PC-9 (cell line): ENCODE measurements at regions not wholly inside any gene's neighbourhood (a gene's known extent, or its start where the extent isn't known, plus 50 kb on each side); places are given as distances from the start of the nearest gene placed in this dataset.
A peak's percentile ranks its signal among the peaks of the same experiment; 100 is the strongest.

Experiments
- BruUV-seq: library from RNA; stranded (reverse); fragments of 400-500 nt; replicated peaks from 2 replicates; lab custom pipeline; 2021; lab: Mats Ljungman, UMichigan
- CTCF ChIA-PET: fragments of 300-600 bp; sonication (Branson Sonifier 250); formaldehyde crosslinking; loops from one replicate; lab custom pipeline; 2022; ENCODE audit warnings: antibody characterized with exemption; lab: Charles Lee
- POLR2A ChIA-PET: fragments of 300-600 bp; sonication (Branson Sonifier 250); formaldehyde crosslinking; loops from one replicate; lab custom pipeline; 2022; ENCODE audit warnings: antibody characterized with exemption; ENCODE audit not compliant: unreplicated experiment; lab: Charles Lee
- DNase-seq, 2 experiments: peaks; one replicate each; pipeline versions ENCODE4 v3.0.0 to v3.0.0-alpha.2; 2015 to 2022; ENCODE audit warnings: mixed read lengths in 1 of 2
- H2AFZ ChIP-seq: fragments of 200-600 bp; sonication (generic); 2 replicates; pipeline ENCODE4 v1.8.1; 2017; ENCODE audit warnings: antibody characterized with exemption
- H3F3A ChIP-seq: fragments of 200-600 bp; sonication (generic); 2 replicates; pipeline ENCODE4 v1.8.1; 2017; ENCODE audit warnings: antibody characterized with exemption, mild to moderate bottlenecking, low read depth; ENCODE audit not compliant: insufficient read depth
- H3K27ac ChIP-seq: fragments of 200-600 bp; sonication (generic); 2 replicates; pipeline ENCODE4 v1.6.1; 2016; ENCODE audit warnings: mixed run types
- H3K27me3 ChIP-seq: fragments of 200-600 bp; sonication (generic); 2 replicates; pipeline ENCODE4 v1.6.1; 2016; ENCODE audit warnings: low read depth, mixed run types; ENCODE audit not compliant: insufficient read depth
- H3K36me3 ChIP-seq: fragments of 200-600 bp; sonication (generic); 2 replicates; pipeline ENCODE4 v1.6.1; 2016; ENCODE audit warnings: low read depth, mixed run types
- H3K4me1 ChIP-seq: fragments of 200-600 bp; sonication (generic); replicated peaks from 2 replicates; pipeline ENCODE4 v1.6.1; 2016; ENCODE audit warnings: mixed run types; ENCODE audit not compliant: insufficient read depth
- H3K4me2 ChIP-seq: fragments of 200-600 bp; sonication (generic); 2 replicates; pipeline ENCODE4 v1.6.1; 2017; ENCODE audit warnings: mixed run types
- H3K4me3 ChIP-seq: fragments of 200-600 bp; sonication (generic); 2 replicates; pipeline ENCODE4 v1.6.1; 2016; ENCODE audit warnings: mixed run types
- H3K79me2 ChIP-seq: fragments of 200-600 bp; sonication (generic); 2 replicates; pipeline ENCODE4 v1.6.1; 2017; ENCODE audit warnings: low read depth, mixed run types
- H3K9me2 ChIP-seq: fragments of 200-600 bp; sonication (generic); 2 replicates; pipeline ENCODE4 v1.8.1; 2017; ENCODE audit warnings: mild to moderate bottlenecking; ENCODE audit not compliant: insufficient read depth
- H3K9me3 ChIP-seq: fragments of 200-600 bp; sonication (generic); 2 replicates; pipeline ENCODE4 v1.8.1; 2016; ENCODE audit warnings: low read depth; ENCODE audit not compliant: insufficient read depth
- H4K20me1 ChIP-seq: fragments of 200-600 bp; sonication (generic); 2 replicates; pipeline ENCODE4 v1.8.1; 2017; ENCODE audit not compliant: insufficient read depth
- EZH2 ChIP-seq: fragments of 200-600 bp; sonication (generic); IDR thresholded peaks from 2 replicates; pipeline ENCODE4 v1.8.0; 2017; ENCODE audit warnings: antibody characterized with exemption, low read depth
- intact Hi-C: fragments of 100-400 bp; cut with micrococcal nuclease; formaldehyde crosslinking; loops from one replicate; pipeline ENCODE4 v1.10.0; 2022; ENCODE audit not compliant: unreplicated experiment
- TF ChIP-seq, protein P1 (sequence below): fragments of 200-600 bp; sonication (generic); conservative IDR thresholded peaks from 2 replicates; pipeline ENCODE4 v1.6.1; 2017; ENCODE audit warnings: mixed run types, antibody characterized with exemption, mild to moderate bottlenecking, moderate library complexity

DNA sequence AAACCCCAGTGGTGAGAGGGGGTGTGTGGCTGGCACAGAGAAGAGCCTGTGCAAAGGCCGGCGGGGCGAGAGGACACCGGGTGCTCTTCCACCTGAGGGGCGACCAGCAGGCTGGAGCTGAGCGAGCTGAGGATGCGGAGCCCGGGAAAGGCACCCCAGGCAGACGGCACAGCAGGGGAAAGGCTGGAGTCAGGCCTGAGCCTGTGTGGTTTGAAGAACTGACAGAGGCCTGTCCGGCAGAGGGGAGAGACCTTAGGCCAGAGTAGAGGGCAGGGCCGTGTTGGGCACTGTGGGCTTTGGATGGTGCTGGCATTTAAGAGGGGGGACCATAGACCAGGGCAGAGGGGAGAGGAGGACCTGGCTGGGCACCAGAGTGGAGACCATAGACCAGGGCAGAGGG is 149.8 kb downstream of the RTP5 start:
- no peak for DNase-seq
- POLR2A ChIA-PET: no interaction called here
- no peak overlapping the region for H2AFZ ChIP-seq
- no peaks in the 10 kb centered on the region for H4K20me1 ChIP-seq
- BruUV-seq: no TSS peak
- H3F3A ChIP-seq: no peaks in the 10 kb centered on the region
- intact Hi-C loops: no loop called here
- no peaks in the 10 kb centered on the region for H3K79me2 ChIP-seq
- no peak overlapping the region for H3K4me2 ChIP-seq
- H3K27me3 ChIP-seq: peaks cover 96% of the 10 kb centered on the region
- TF ChIP-seq EZH2: no peak
- TF ChIP-seq, protein P1, sequence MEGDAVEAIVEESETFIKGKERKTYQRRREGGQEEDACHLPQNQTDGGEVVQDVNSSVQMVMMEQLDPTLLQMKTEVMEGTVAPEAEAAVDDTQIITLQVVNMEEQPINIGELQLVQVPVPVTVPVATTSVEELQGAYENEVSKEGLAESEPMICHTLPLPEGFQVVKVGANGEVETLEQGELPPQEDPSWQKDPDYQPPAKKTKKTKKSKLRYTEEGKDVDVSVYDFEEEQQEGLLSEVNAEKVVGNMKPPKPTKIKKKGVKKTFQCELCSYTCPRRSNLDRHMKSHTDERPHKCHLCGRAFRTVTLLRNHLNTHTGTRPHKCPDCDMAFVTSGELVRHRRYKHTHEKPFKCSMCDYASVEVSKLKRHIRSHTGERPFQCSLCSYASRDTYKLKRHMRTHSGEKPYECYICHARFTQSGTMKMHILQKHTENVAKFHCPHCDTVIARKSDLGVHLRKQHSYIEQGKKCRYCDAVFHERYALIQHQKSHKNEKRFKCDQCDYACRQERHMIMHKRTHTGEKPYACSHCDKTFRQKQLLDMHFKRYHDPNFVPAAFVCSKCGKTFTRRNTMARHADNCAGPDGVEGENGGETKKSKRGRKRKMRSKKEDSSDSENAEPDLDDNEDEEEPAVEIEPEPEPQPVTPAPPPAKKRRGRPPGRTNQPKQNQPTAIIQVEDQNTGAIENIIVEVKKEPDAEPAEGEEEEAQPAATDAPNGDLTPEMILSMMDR: no peak
- H3K4me3 ChIP-seq: no peak overlapping the region
- H3K9me3 ChIP-seq: no peaks in the 10 kb centered on the region
- CTCF ChIA-PET: no interaction called here
- no peaks in the 10 kb centered on the region for H3K4me1 ChIP-seq
- H3K9me2 ChIP-seq: no peaks in the 10 kb centered on the region
- no peak overlapping the region for H3K27ac ChIP-seq
- no peaks in the 10 kb centered on the region for H3K36me3 ChIP-seq

DNA sequence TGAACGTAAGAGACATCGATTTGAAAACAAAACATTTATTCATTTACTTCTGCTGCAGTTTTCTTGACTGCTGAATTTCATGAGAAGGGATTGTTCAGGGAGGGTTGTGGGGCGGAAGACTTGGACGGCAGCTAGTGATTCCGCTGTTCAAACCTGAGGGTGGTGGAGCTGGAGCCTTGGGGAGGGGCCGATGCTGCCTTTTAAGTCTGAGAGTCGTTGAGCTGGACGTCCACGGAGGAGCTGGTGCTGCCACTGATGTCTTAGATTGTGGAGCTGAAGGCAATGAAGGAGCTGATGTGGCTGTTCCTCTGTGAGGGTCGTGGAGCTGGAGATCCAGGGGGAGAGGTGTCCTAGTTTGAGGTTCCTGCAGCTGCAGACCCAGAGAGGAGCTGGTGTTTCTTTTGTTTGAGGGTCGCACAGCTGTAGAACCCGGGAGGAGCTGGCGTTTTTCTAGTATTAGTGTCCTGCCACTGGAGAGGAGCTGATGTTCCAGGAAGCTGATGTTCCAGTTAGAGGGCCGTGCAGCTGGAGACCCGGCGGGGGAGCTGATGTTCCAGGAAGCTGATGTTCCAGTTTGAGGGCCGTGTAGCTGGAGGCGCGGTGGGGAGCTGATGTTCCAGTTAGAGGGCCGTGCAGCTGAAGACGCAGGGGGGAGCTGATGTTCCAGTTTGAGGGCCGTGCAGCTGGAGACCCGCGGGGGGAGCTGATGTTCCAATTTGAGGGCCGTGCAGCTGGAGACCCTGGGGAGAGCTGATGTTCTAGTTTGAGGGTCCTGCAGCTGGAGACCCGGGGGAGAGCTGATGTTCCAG is 150.9 kb downstream of the RTP5 start:
- BruUV-seq: no TSS peak
- Histone ChIP-seq H3K27ac (no peak overlapping the region), H3K36me3 (no peaks in the 10 kb centered on the region), H3K9me2 (no peaks in the 10 kb centered on the region), H3K4me2 (no peak overlapping the region), H3K79me2 (no peaks in the 10 kb centered on the region), H3K27me3 (peaks cover 96% of the 10 kb centered on the region), H3K4me1 (no peaks in the 10 kb centered on the region), H3K9me3 (no peaks in the 10 kb centered on the region), H3K4me3 (no peak overlapping the region), H3F3A (no peaks in the 10 kb centered on the region), H4K20me1 (no peaks in the 10 kb centered on the region), H2AFZ (no peak overlapping the region)
- TF ChIP-seq, protein P1: peak; percentile 26; the same call in 1 of the 2 replicates
- no peak for TF ChIP-seq EZH2
- ChIA-PET CTCF (interaction anchor here (0.6 to 0.7 kb wide), 3 partner anchors 40 to 410 kb away, joined by 3 to 4 read pairs (median 3); no protein-coding TSS in a partner anchor), POLR2A (no interaction called here)
- peak in 1 of 2 experiments; percentile 43 for DNase-seq
- intact Hi-C loops: loop anchor here (2.0 to 5.0 kb wide), 2 partner anchors 57 to 70 kb away; no protein-coding TSS in a partner anchor

DNA sequence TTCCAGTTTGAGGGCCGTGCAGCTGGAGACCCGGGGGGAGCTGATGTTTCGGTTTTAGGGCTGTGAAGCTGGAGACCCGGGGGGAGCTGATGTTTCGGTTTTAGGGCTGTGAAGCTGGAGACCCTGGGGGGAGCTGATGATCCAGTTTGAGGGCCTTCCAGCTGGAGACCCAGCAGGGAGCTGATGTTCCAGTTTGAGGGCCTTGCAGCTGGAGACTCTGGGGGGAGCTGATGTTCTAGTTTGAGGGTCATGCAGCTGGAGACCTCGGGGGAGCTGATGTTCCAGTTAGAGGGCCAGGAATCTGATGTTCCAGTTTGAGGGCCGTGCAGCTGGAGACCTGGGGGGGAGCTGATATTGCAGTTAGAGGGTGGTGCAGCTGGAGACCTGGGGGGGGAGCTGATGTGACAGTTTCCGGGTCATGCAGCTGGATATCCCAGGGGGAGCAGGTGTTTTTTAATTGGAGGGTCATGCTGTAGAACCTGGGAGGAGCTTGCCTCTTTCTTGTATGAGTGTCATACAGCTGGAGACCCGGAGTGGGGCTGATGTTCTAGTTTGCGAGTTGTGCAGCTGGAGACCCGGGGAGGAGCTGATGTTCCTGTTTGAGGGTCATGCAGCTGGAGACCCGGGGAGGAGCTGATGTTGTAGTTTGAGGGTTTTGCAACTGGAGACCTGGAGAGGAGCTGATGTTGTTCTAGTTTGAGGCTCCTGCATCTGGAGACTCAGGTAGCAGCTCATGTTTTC is 153.2 kb downstream of the RTP5 start:
- CTCF ChIA-PET: interaction anchor here (0.6 to 0.7 kb wide), 2 partner anchors 70 to 102 kb away, joined by 3 to 5 read pairs; no protein-coding TSS in a partner anchor

More for the DNA sequence above, 153.2 kb downstream of the RTP5 start:
- Histone ChIP-seq H4K20me1 (no peaks in the 10 kb centered on the region), H2AFZ (no peak overlapping the region), H3K4me2 (no peak overlapping the region), H3K4me1 (no peaks in the 10 kb centered on the region), H3K27me3 (peaks cover 96% of the 10 kb centered on the region), H3K79me2 (no peaks in the 10 kb centered on the region), H3K9me2 (no peaks in the 10 kb centered on the region), H3K9me3 (no peaks in the 10 kb centered on the region), H3K36me3 (no peaks in the 10 kb centered on the region), H3F3A (no peaks in the 10 kb centered on the region), H3K27ac (no peak overlapping the region), H3K4me3 (no peak overlapping the region)
- BruUV-seq: no TSS peak
- no peak for DNase-seq
- POLR2A ChIA-PET: no interaction called here
- intact Hi-C loops: loop anchor here (5.0 kb wide), 1 partner anchor 55 kb away; no protein-coding TSS in a partner anchor
- TF ChIP-seq, protein P1: no peak
- no peak for TF ChIP-seq EZH2
